Panc1 (cell line): ENCODE measurements at regions not wholly inside any gene's neighbourhood (a gene's known extent, or its start where the extent isn't known, plus 50 kb on each side); places are given as distances from the start of the nearest gene placed in this dataset.
"Not testable (repeated sequence)": the region's sequence is repeated elsewhere in the genome, so short reads cannot be mapped to it uniquely, and the experiment has no call there.

Experiments
- ATAC-seq: fragments of 200-7000 bp; cut with Tn5 transposase; 2 replicates; pipeline ENCODE4 v1.9.1; 2020; ENCODE audit warnings: mild to moderate bottlenecking, moderate library complexity
- BruUV-seq: library from RNA; stranded (reverse); fragments of 400-500 nt; replicated peaks from 2 replicates; lab custom pipeline; 2021; lab: Mats Ljungman, UMichigan
- CTCF ChIA-PET: fragments of 300-600 bp; sonication (Branson Sonifier 250); formaldehyde crosslinking; loops from one replicate; lab custom pipeline; 2022; ENCODE audit warnings: antibody characterized with exemption; lab: Charles Lee
- POLR2A ChIA-PET: fragments of 300-600 bp; sonication (Branson Sonifier 250); formaldehyde crosslinking; loops from one replicate; lab custom pipeline; 2022; ENCODE audit warnings: antibody characterized with exemption; lab: Charles Lee
- DNase-seq: peaks from one replicate; pipeline ENCODE4 v3.0.0-alpha.2; 2010; ENCODE audit warnings: low read depth, low spot score
- H3K27ac ChIP-seq: 2 replicates; pipeline ENCODE4 v1.5.1; 2011; ENCODE audit warnings: mild to moderate bottlenecking, low read length, inconsistent platforms
- H3K27me3 ChIP-seq: fragments of 200-500 bp; sonication (Bioruptor generic); 2 replicates; pipeline ENCODE4 v1.6.0; 2014; ENCODE audit warnings: low read length, inconsistent platforms; ENCODE audit not compliant: control insufficient read depth, insufficient read depth
- H3K36me3 ChIP-seq: fragments of 200-500 bp; sonication (Bioruptor generic); 2 replicates; pipeline ENCODE4 v1.5.1; 2014; ENCODE audit warnings: inconsistent platforms, mild to moderate bottlenecking, low read length, moderate library complexity; ENCODE audit not compliant: control insufficient read depth, insufficient read depth
- H3K4me1 ChIP-seq: 2 replicates; pipeline ENCODE4 v1.5.1; 2011; ENCODE audit warnings: inconsistent platforms, mild to moderate bottlenecking, low read length, moderate library complexity; ENCODE audit not compliant: control insufficient read depth, insufficient read depth
- H3K4me3 ChIP-seq, 2 experiments: 2 replicates each; pipeline ENCODE4 v1.5.1; 2011 to 2012; ENCODE audit warnings: low read depth in 2 of 2, low read length in 2 of 2, mild to moderate bottlenecking in 2 of 2, inconsistent platforms in 1 of 2, moderate library complexity in 1 of 2
- H3K9me3 ChIP-seq: fragments of 200-500 bp; sonication (Bioruptor generic); 2 replicates; pipeline ENCODE4 v1.5.1; 2014; ENCODE audit warnings: low read depth, mild to moderate bottlenecking, inconsistent platforms, low read length, moderate library complexity; ENCODE audit not compliant: control insufficient read depth, insufficient read depth
- CTCF ChIP-seq: fragments of 450-650 bp; IDR thresholded peaks from 2 replicates; pipeline ENCODE4 v1.5.1; 2017; ENCODE audit warnings: mild to moderate bottlenecking
- POLR2AphosphoS5 ChIP-seq: IDR thresholded peaks from 2 replicates; pipeline ENCODE4 v1.6.1; 2012; ENCODE audit warnings: mild to moderate bottlenecking, low read depth, low read length, moderate library complexity
- REST ChIP-seq, 2 experiments: IDR thresholded peaks; 2 replicates each; pipeline ENCODE4 v1.6.1; 2011 to 2012; ENCODE audit warnings: low read depth in 2 of 2, control low read depth in 1 of 2, low read length in 1 of 2, mild to moderate bottlenecking in 1 of 2, moderate library complexity in 1 of 2; ENCODE audit not compliant: insufficient read depth in 1 of 2
- SIN3A ChIP-seq: IDR thresholded peaks from 2 replicates; pipeline ENCODE4 v1.6.1; 2012; ENCODE audit warnings: low read depth, mild to moderate bottlenecking, low read length, moderate library complexity, borderline replicate concordance; ENCODE audit not compliant: insufficient read depth
- TCF7L2 ChIP-seq: IDR thresholded peaks from 2 replicates; pipeline ENCODE4 v1.6.1; 2011; ENCODE audit warnings: mild to moderate bottlenecking, low read depth, low read length, inconsistent platforms
- in situ Hi-C: cut with HindIII; loops from 2 replicates; pipeline ENCODE4 v1.10.0; 2016; ENCODE audit warnings: low sequenced_read_pairs, low pct_unique_long_range_greater_than_20kb
- intact Hi-C: fragments of 100-400 bp; cut with micrococcal nuclease; formaldehyde crosslinking; loops from one replicate; pipeline ENCODE4 v1.10.0; 2022; ENCODE audit not compliant: unreplicated experiment

GRCh38 chr16:25606069-25606468 lies 85.7 kb upstream of the HS3ST4 start:
- in situ Hi-C loops: no loop called here
- ATAC-seq: no peak
- Histone ChIP-seq H3K27ac (no peak overlapping the region), H3K4me3 (no peak overlapping the region), H3K36me3 (no peaks in the 10 kb centered on the region), H3K9me3 (no peaks in the 10 kb centered on the region), H3K4me1 (no peaks in the 10 kb centered on the region), H3K27me3 (no peaks in the 10 kb centered on the region; the same call in 1 of the 2 replicates)
- CTCF ChIA-PET: no interaction called here
- intact Hi-C loops: no loop called here
- POLR2A ChIA-PET: no interaction called here
- no TSS peak for BruUV-seq
- TF ChIP-seq REST (IDR thresholded peaks at IDR 0.05; ENCODE audit: insufficient read depth in 1 of 2, low read depth in 2 of 2, low read length in 1 of 2) (no peak), SIN3A (no peak), CTCF (no peak), TCF7L2 (no peak), POLR2AphosphoS5 (no peak)
- no peak for DNase-seq

- in situ Hi-C loops (no loop called here), intact Hi-C loops (no loop called here)
- ChIA-PET POLR2A (no interaction called here), CTCF (no interaction called here)
- ATAC-seq: no peak
- DNase-seq: no peak
- H3K27me3 ChIP-seq: no peaks in the 10 kb centered on the region; the same call in 1 of the 2 replicates
- no peak overlapping the region for H3K4me3 ChIP-seq
- no peak for TF ChIP-seq SIN3A
- no peak for TF ChIP-seq POLR2AphosphoS5
- TF ChIP-seq CTCF: no peak
- TF ChIP-seq REST (IDR thresholded peaks at IDR 0.05; ENCODE audit: insufficient read depth in 1 of 2, low read depth in 2 of 2, low read length in 1 of 2): no peak
- TF ChIP-seq TCF7L2: no peak
- H3K4me1 ChIP-seq: no peaks in the 10 kb centered on the region
- no peak overlapping the region for H3K27ac ChIP-seq
- H3K9me3 ChIP-seq: no peaks in the 10 kb centered on the region
- BruUV-seq: no TSS peak
- H3K36me3 ChIP-seq: no peaks in the 10 kb centered on the region
These were observed 86.4 kb upstream of the HS3ST4 start for GRCh38 chr16:25605381-25605780.

GRCh38 chr16:25601306-25601705 lies 90.5 kb upstream of the HS3ST4 start:
- ATAC-seq, DNase-seq, H3K4me1 ChIP-seq, in situ Hi-C loops, intact Hi-C loops, H3K4me3 ChIP-seq, H3K27me3 ChIP-seq, H3K9me3 ChIP-seq, CTCF ChIA-PET, BruUV-seq, POLR2A ChIA-PET, H3K36me3 ChIP-seq, H3K27ac ChIP-seq: not testable (repeated sequence)
